ENCODE measurements at regions not wholly inside any gene's neighbourhood (a gene's known extent, or its start where the extent isn't known, plus 50 kb on each side); places are given as distances from the start of the nearest gene placed in this dataset.

- TF ChIP-seq CTCF (conservative IDR thresholded peaks at IDR 0.05; ENCODE audit: low read depth, low read length), result no peak
- DNase-seq (ENCODE audit: low read depth), result no peak
- no peak overlapping the region for H3K4me3 ChIP-seq (ENCODE audit: low read depth, low read length)
Measured at GRCh38 chr16:64363039-64363438, 758.8 kb downstream of the CDH11 start.

GRCh38 chr16:64362193-64362592, 759.7 kb downstream of the CDH11 start:
- DNase-seq (ENCODE audit: low read depth), result peak; percentile 76
- no peak overlapping the region for H3K4me3 ChIP-seq (ENCODE audit: low read depth, low read length)
- TF ChIP-seq CTCF (conservative IDR thresholded peaks at IDR 0.05; ENCODE audit: low read depth, low read length), result peak; percentile 7

GRCh38 chr16:64361753-64362152, 760.1 kb downstream of the CDH11 start:
- TF ChIP-seq CTCF (conservative IDR thresholded peaks at IDR 0.05; ENCODE audit: low read depth, low read length), result no peak
- no peak overlapping the region for H3K4me3 ChIP-seq (ENCODE audit: low read depth, low read length)
- no peak for DNase-seq (ENCODE audit: low read depth)

GRCh38 chr16:64358291-64358690, 763.6 kb downstream of the CDH11 start:
- no peak for TF ChIP-seq CTCF (conservative IDR thresholded peaks at IDR 0.05; ENCODE audit: low read depth, low read length)
- no peak overlapping the region for H3K4me3 ChIP-seq (ENCODE audit: low read depth, low read length)
- DNase-seq (ENCODE audit: low read depth), result no peak

- no peak for TF ChIP-seq CTCF (conservative IDR thresholded peaks at IDR 0.05; ENCODE audit: low read depth, low read length)
- no peak overlapping the region for H3K4me3 ChIP-seq (ENCODE audit: low read depth, low read length)
- DNase-seq (ENCODE audit: low read depth), result peak; percentile 95
Measured at GRCh38 chr16:64356267-64356666, 765.6 kb downstream of the CDH11 start.

GRCh38 chr16:64352246-64352645, 769.6 kb downstream of the CDH11 start:
- no peak for TF ChIP-seq CTCF (conservative IDR thresholded peaks at IDR 0.05; ENCODE audit: low read depth, low read length)
- DNase-seq (ENCODE audit: low read depth), result no peak
- H3K4me3 ChIP-seq (ENCODE audit: low read depth, low read length), result no peak overlapping the region

GRCh38 chr16:64351121-64351520, 770.7 kb downstream of the CDH11 start:
- no peak overlapping the region for H3K4me3 ChIP-seq (ENCODE audit: low read depth, low read length)
- no peak for DNase-seq (ENCODE audit: low read depth)
- no peak for TF ChIP-seq CTCF (conservative IDR thresholded peaks at IDR 0.05; ENCODE audit: low read depth, low read length)
